HCT116 (cell line): ENCODE measurements at regions not wholly inside any gene's neighbourhood (a gene's known extent, or its start where the extent isn't known, plus 50 kb on each side); places are given as distances from the start of the nearest gene placed in this dataset.

Source experiments
- ATAC-seq: fragments of 200-7000 bp; cut with Tn5 transposase; 2 replicates; pipeline ENCODE4 v1.9.1; 2020; ENCODE audit warnings: mild to moderate bottlenecking, moderate library complexity
- BruUV-seq: library from RNA; stranded (reverse); fragments of 400-500 nt; replicated peaks from 2 replicates; lab custom pipeline; 2021; lab: Mats Ljungman, UMichigan
- CTCF ChIA-PET: fragments of 300-600 bp; sonication (Branson Sonifier 250); formaldehyde crosslinking; loops from one replicate; lab custom pipeline; 2021; ENCODE audit warnings: antibody characterized with exemption; lab: Charles Lee
- POLR2A ChIA-PET: fragments of 300-600, 350-600 bp; sonication (Branson Sonifier 250); formaldehyde crosslinking; loops from one replicate; lab custom pipeline; 2021; ENCODE audit warnings: antibody characterized with exemption; lab: Charles Lee
- RAD21 ChIA-PET, 2 experiments: fragments of 300-600 bp; sonication (Branson Sonifier 250); formaldehyde crosslinking; loops; one replicate each; lab custom pipeline; 2023; ENCODE audit warnings: low total read pairs in 2 of 2; ENCODE audit not compliant: uncharacterized antibody in 2 of 2, unreplicated experiment in 2 of 2, low non-redundant PET in 1 of 2; lab: Charles Lee
- DNase-seq: peaks from one replicate; pipeline ENCODE4 v3.0.0-alpha.2; 2010; ENCODE audit warnings: low read depth, low spot score
- H2AFZ ChIP-seq: fragments of 200-600 bp; shearing (Covaris generic), sonication (generic); 2 replicates; pipeline ENCODE4 v1.6.1; 2017; ENCODE audit warnings: low read depth, mixed run types, mixed read lengths, antibody characterized with exemption, low read length; ENCODE audit not compliant: poor library complexity, severe bottlenecking
- H3K27ac ChIP-seq: 2 replicates; pipeline ENCODE4 v1.5.1; 2012; ENCODE audit warnings: low read depth, low read length
- H3K27me3 ChIP-seq: fragments of 200-600 bp; sonication (generic); 2 replicates; pipeline ENCODE4 v1.6.1; 2016; ENCODE audit warnings: mixed run types, low read length, mixed read lengths; ENCODE audit not compliant: insufficient read depth
- H3K36me3 ChIP-seq, 2 experiments: fragments of 200-500 bp in 1 of 2; fragments of 200-600 bp in 1 of 2; sonication (Bioruptor generic) in 1 of 2; sonication (generic) in 1 of 2; 2 replicates each; pipeline versions ENCODE4 v1.5.1 to v1.6.1; 2014 to 2016; ENCODE audit warnings: low read length in 2 of 2, inconsistent platforms in 1 of 2, mixed read lengths in 1 of 2, mixed run types in 1 of 2; ENCODE audit not compliant: insufficient read depth in 2 of 2, control insufficient read depth in 1 of 2
- H3K4me1 ChIP-seq, 2 experiments: fragments of 200-600 bp in 1 of 2; sonication (generic) in 1 of 2; 2 replicates each; pipeline versions ENCODE4 v1.5.1 to v1.6.1; 2012 to 2017; ENCODE audit warnings: low read length in 2 of 2, inconsistent platforms in 1 of 2, mild to moderate bottlenecking in 1 of 2, mixed read lengths in 1 of 2, mixed run types in 1 of 2, moderate library complexity in 1 of 2; ENCODE audit not compliant: insufficient read depth in 2 of 2, control insufficient read depth in 1 of 2
- H3K4me2 ChIP-seq: fragments of 200-600 bp; sonication (generic); 2 replicates; pipeline ENCODE4 v1.6.1; 2017; ENCODE audit warnings: mixed run types, low read length, mixed read lengths
- H3K4me3 ChIP-seq, 2 experiments: fragments of 200-600 bp in 1 of 2; sonication (generic) in 1 of 2; replicated peaks in 1 of 2; 2 replicates each; pipeline ENCODE4 v1.5.1; 2011 to 2016; ENCODE audit warnings: low read length in 2 of 2, control low read depth in 1 of 2, low read depth in 1 of 2, mild to moderate bottlenecking in 1 of 2, mixed read lengths in 1 of 2, mixed run types in 1 of 2
- H3K79me2 ChIP-seq: fragments of 200-600 bp; sonication (generic); 2 replicates; pipeline ENCODE4 v1.6.1; 2017; ENCODE audit warnings: mild to moderate bottlenecking, mixed run types, low read length, moderate library complexity, mixed read lengths; ENCODE audit not compliant: insufficient read depth
- H3K9ac ChIP-seq: fragments of 200-600 bp; sonication (generic); 2 replicates; pipeline ENCODE4 v1.6.1; 2016; ENCODE audit warnings: low read length, mixed read lengths
- H3K9me2 ChIP-seq: fragments of 200-600 bp; sonication (generic), shearing (Covaris generic); 2 replicates; pipeline ENCODE4 v1.6.1; 2017; ENCODE audit warnings: mixed run types, mild to moderate bottlenecking, moderate library complexity; ENCODE audit not compliant: insufficient read depth
- H3K9me3 ChIP-seq, 2 experiments: fragments of 200-500 bp in 1 of 2; fragments of 200-600 bp in 1 of 2; sonication (Bioruptor generic) in 1 of 2; sonication (generic) in 1 of 2; 2 replicates each; pipeline ENCODE4 v1.6.1; 2014 to 2017; ENCODE audit warnings: low read length in 2 of 2, mixed read lengths in 2 of 2, inconsistent platforms in 1 of 2, low read depth in 1 of 2, mild to moderate bottlenecking in 1 of 2, mixed run types in 1 of 2, moderate library complexity in 1 of 2; ENCODE audit not compliant: control insufficient read depth in 1 of 2, insufficient read depth in 1 of 2
- H4K20me1 ChIP-seq: fragments of 200-600 bp; sonication (generic), shearing (Covaris generic); 2 replicates; pipeline ENCODE4 v1.6.1; 2017; ENCODE audit warnings: mixed run types, mild to moderate bottlenecking, moderate library complexity; ENCODE audit not compliant: insufficient read depth
- CEBPB ChIP-seq: IDR thresholded peaks from 2 replicates; pipeline ENCODE4 v1.6.1; 2012; ENCODE audit warnings: low read depth
- EGR1 ChIP-seq: IDR thresholded peaks from 2 replicates; pipeline ENCODE4 v1.6.1; 2012; ENCODE audit warnings: low read depth
- ELF1 ChIP-seq: IDR thresholded peaks from 2 replicates; pipeline ENCODE4 v1.6.1; 2012; ENCODE audit warnings: low read depth, borderline replicate concordance
- EZH2 ChIP-seq: fragments of 200-600 bp; sonication (generic); IDR thresholded peaks from 2 replicates; pipeline ENCODE4 v1.6.1; 2017; ENCODE audit warnings: antibody characterized with exemption, mixed run types
- FOSL1 ChIP-seq: IDR thresholded peaks from 2 replicates; pipeline ENCODE4 v1.6.1; 2012; ENCODE audit warnings: low read depth
- MAX ChIP-seq: IDR thresholded peaks from 2 replicates; pipeline ENCODE4 v1.6.1; 2012
- RAD21 ChIP-seq: IDR thresholded peaks from 2 replicates; pipeline ENCODE4 v1.6.1; 2012; ENCODE audit warnings: low read depth, mild to moderate bottlenecking
- REST ChIP-seq: IDR thresholded peaks from 2 replicates; pipeline ENCODE4 v1.6.1; 2012; ENCODE audit warnings: low read depth
- SIN3A ChIP-seq: IDR thresholded peaks from 2 replicates; pipeline ENCODE4 v1.6.1; 2012; ENCODE audit warnings: low read depth
- ZNF274 ChIP-seq: fragments of 200-500 bp; sonication (Bioruptor generic); IDR thresholded peaks from 2 replicates; pipeline ENCODE4 v1.6.1; 2014; ENCODE audit warnings: mild to moderate bottlenecking, low read depth, low read length, inconsistent platforms
- intact Hi-C: fragments of 100-400 bp; cut with micrococcal nuclease; formaldehyde crosslinking; loops from 2 replicates; pipeline ENCODE4 v1.10.0; 2022

DNA sequence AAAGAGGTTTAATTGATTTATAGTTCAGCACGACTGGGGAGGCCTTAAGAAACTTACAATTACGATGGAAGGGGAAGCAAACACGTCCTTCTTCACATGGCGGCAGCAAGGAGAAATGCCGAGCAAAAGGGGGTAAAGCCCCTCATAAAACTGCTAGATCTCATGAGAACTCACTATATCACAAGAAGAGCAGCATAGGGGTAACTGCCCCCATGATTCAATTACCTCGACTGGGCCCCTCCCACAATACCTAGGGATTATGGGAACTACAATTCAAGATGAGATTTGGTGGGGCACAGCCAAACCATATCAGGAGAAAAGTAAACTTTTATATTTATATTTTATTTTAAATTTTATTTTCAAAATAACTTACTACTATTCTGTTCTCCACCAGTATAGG lies 272.0 kb downstream of the MYCN start:
- Histone ChIP-seq H3K9me3 (no peaks in the 10 kb centered on the region), H3K4me3 (no peak overlapping the region), H3K27ac (no peak overlapping the region), H4K20me1 (no peaks in the 10 kb centered on the region), H3K4me1 (no peaks in the 10 kb centered on the region), H3K9ac (no peak overlapping the region), H3K9me2 (no peaks in the 10 kb centered on the region), H3K4me2 (no peak overlapping the region), H2AFZ (no peak overlapping the region), H3K36me3 (no peaks in the 10 kb centered on the region), H3K27me3 (no peaks in the 10 kb centered on the region; the same call in 1 of the 2 replicates), H3K79me2 (no peaks in the 10 kb centered on the region)
- CTCF ChIA-PET, result no interaction called here
- no peak for TF ChIP-seq EGR1
- TF ChIP-seq CEBPB, result no peak
- no peak for TF ChIP-seq REST
- TF ChIP-seq RAD21, result no peak
- no peak for TF ChIP-seq MAX
- TF ChIP-seq FOSL1, result no peak
- no peak for TF ChIP-seq ELF1
- TF ChIP-seq SIN3A, result no peak
- TF ChIP-seq EZH2, result no peak
- no peak for TF ChIP-seq ZNF274
- RAD21 ChIA-PET, result no interaction called here
- no TSS peak for BruUV-seq
- POLR2A ChIA-PET, result no interaction called here
- intact Hi-C loops, result no loop called here
- no peak for ATAC-seq
- DNase-seq, result no peak
